ENCODE measurements at regions not wholly inside any gene's neighbourhood (a gene's known extent, or its start where the extent isn't known, plus 50 kb on each side); places are given as distances from the start of the nearest gene placed in this dataset.

GRCh38 chr4:91838181-91838861 lies 465.4 kb upstream of the GRID2 start:
- CTCF ChIA-PET: no interaction called here
- DNase-seq: no peak
- Mint-ChIP-seq H3K36me3 (ENCODE audit: insufficient read depth, unreplicated experiment) (no peaks in the 10 kb centered on the region), H3K4me1 (ENCODE audit: low read depth, unreplicated experiment) (peaks cover 11% of the 10 kb centered on the region), H3K9me3 (ENCODE audit: low read depth, unreplicated experiment) (no peaks in the 10 kb centered on the region), H3K4me3 (ENCODE audit: low read depth, unreplicated experiment) (no peak overlapping the region), H3K27me3 (ENCODE audit: unreplicated experiment) (no peaks in the 10 kb centered on the region), H3K27ac (ENCODE audit: unreplicated experiment) (no peak overlapping the region)
- no TSS peak for BruUV-seq (replicated peaks)
- intact Hi-C loops (cut with micrococcal nuclease; ENCODE audit: unreplicated experiment): no loop called here
- no peak for TF ChIP-seq CTCF (IDR thresholded peaks at IDR 0.05; ENCODE audit: unreplicated experiment)

GRCh38 chr4:91840359-91840758 lies 463.4 kb upstream of the GRID2 start:
- peaks cover 11% of the 10 kb centered on the region for H3K4me1 Mint-ChIP-seq (ENCODE audit: low read depth, unreplicated experiment)
- H3K27ac Mint-ChIP-seq (ENCODE audit: unreplicated experiment): no peak overlapping the region
- intact Hi-C loops (cut with micrococcal nuclease; ENCODE audit: unreplicated experiment): no loop called here
- DNase-seq: no peak
- no peak overlapping the region for H3K4me3 Mint-ChIP-seq (ENCODE audit: low read depth, unreplicated experiment)
- H3K36me3 Mint-ChIP-seq (ENCODE audit: insufficient read depth, unreplicated experiment): no peaks in the 10 kb centered on the region
- no peaks in the 10 kb centered on the region for H3K27me3 Mint-ChIP-seq (ENCODE audit: unreplicated experiment)
- BruUV-seq (replicated peaks): no TSS peak
- no peaks in the 10 kb centered on the region for H3K9me3 Mint-ChIP-seq (ENCODE audit: low read depth, unreplicated experiment)
- CTCF ChIA-PET: no interaction called here
- TF ChIP-seq CTCF (IDR thresholded peaks at IDR 0.05; ENCODE audit: unreplicated experiment): no peak

- H3K4me1 Mint-ChIP-seq (ENCODE audit: low read depth, unreplicated experiment): no peaks in the 10 kb centered on the region
- no peaks in the 10 kb centered on the region for H3K27me3 Mint-ChIP-seq (ENCODE audit: unreplicated experiment)
- no peak for DNase-seq
- CTCF ChIA-PET: no interaction called here
- no peaks in the 10 kb centered on the region for H3K36me3 Mint-ChIP-seq (ENCODE audit: insufficient read depth, unreplicated experiment)
- no peak overlapping the region for H3K4me3 Mint-ChIP-seq (ENCODE audit: low read depth, unreplicated experiment)
- no TSS peak for BruUV-seq (replicated peaks)
- intact Hi-C loops (cut with micrococcal nuclease; ENCODE audit: unreplicated experiment): no loop called here
- H3K27ac Mint-ChIP-seq (ENCODE audit: unreplicated experiment): no peak overlapping the region
- TF ChIP-seq CTCF (IDR thresholded peaks at IDR 0.05; ENCODE audit: unreplicated experiment): no peak
- no peaks in the 10 kb centered on the region for H3K9me3 Mint-ChIP-seq (ENCODE audit: low read depth, unreplicated experiment)
These were observed 457.5 kb upstream of the GRID2 start for GRCh38 chr4:91846233-91846632.

- intact Hi-C loops (cut with micrococcal nuclease; ENCODE audit: unreplicated experiment): no loop called here
- Mint-ChIP-seq H3K36me3 (ENCODE audit: insufficient read depth, unreplicated experiment) (no peaks in the 10 kb centered on the region), H3K9me3 (ENCODE audit: low read depth, unreplicated experiment) (no peaks in the 10 kb centered on the region), H3K4me3 (ENCODE audit: low read depth, unreplicated experiment) (no peak overlapping the region), H3K27ac (ENCODE audit: unreplicated experiment) (no peak overlapping the region), H3K4me1 (ENCODE audit: low read depth, unreplicated experiment) (no peaks in the 10 kb centered on the region), H3K27me3 (ENCODE audit: unreplicated experiment) (no peaks in the 10 kb centered on the region)
- CTCF ChIA-PET: no interaction called here
- no peak for TF ChIP-seq CTCF (IDR thresholded peaks at IDR 0.05; ENCODE audit: unreplicated experiment)
- no peak for DNase-seq
- BruUV-seq (replicated peaks): no TSS peak
These were observed 452.3 kb upstream of the GRID2 start for GRCh38 chr4:91851456-91851855.

All from Calu3 (cell line).